GM19438 (cell line): ENCODE measurements at regions not wholly inside any gene's neighbourhood (a gene's known extent, or its start where the extent isn't known, plus 50 kb on each side); places are given as distances from the start of the nearest gene placed in this dataset.
"Not testable (repeated sequence)": the region's sequence is repeated elsewhere in the genome, so short reads cannot be mapped to it uniquely, and the experiment has no call there.

Experiments used
- ATAC-seq: cut with Tn5 transposase; IDR thresholded peaks from one replicate; pipeline ENCODE4 v1.9.1; 2021; ENCODE audit warnings: low read depth; ENCODE audit not compliant: unreplicated experiment

DNA sequence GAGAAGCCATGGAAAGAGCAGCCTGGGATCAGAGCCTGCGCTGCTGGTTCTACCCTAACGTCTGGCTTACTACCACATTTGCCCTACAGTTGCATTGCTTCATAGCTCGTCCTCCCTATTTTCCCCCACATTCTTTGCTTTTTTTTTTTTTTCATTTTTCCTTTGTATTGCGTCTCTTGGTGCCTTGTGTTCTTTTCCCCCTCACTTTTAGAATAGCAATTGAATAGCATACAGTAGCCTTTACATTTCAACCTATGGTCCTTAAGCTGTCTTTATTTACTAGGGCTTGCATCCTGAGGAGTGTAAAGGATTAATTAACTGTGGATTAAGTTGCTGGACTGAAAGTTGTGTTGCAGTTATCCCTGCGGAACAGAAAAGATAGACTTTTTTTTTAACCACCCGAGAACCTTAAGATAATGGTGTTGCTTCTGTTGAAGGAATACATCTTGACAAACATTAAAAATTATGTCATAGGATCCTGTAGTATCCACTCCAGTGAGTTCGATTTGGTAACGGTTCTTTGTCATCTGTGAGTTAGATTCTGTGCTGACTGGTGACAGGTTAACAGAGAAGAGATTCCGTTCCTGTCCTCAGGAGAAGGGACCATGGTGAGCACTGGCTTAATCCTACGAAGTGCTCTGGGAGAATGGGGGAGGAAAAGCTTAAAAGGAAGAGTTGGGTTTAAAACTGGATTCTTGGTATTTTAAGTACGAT lies 417.4 kb upstream of the NAALADL2 start:
- ATAC-seq: no peak

- ATAC-seq: no peak
Observed at GRCh38 chr3:174442302-174442682, 416.8 kb upstream of the NAALADL2 start.

GRCh38 chr3:174444391-174444790 lies 414.7 kb upstream of the NAALADL2 start:
- ATAC-seq: no peak

DNA sequence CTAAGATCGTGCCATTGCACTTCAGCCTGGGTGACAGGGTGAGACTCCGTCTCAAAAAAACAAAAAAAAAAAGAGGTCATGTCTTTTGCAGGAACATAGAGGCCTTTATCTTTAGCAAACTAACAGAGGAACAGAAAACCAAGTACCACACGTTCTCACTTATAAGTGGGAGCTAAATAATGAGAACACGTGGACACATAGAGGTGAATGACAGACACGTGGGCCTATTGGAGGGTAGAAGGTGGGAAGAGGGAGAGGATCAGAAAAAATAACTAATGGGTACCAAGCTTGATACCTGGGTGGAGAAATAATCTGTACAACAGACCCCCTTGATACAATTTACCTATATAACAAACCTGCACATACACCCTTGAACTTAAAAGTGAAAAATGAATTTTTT lies 401.4 kb upstream of the NAALADL2 start:
- ATAC-seq: no peak

DNA sequence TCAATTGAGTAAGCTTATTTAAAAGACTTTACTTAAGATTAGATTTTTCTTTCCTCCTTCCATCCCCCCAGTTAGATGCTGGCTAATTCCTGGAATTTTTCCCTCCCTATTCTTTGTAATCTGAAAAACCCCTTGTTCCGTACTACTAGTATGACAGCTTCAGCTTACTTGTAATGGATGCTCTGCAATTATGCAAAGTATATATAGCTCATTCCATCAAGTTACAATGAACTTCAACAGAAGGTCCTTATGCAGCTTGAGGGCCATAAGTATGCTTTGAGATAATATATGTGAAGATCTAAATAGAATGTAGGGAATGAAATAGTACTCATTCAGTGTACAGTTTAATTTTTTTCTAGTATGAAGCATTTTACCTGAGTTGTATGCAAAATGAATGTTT lies 398.3 kb upstream of the NAALADL2 start:
- ATAC-seq: no peak

GRCh38 chr3:174462916-174463315 lies 396.2 kb upstream of the NAALADL2 start:
- ATAC-seq: no peak

- ATAC-seq: no peak
Observed at GRCh38 chr3:174465177-174465576, 394.0 kb upstream of the NAALADL2 start.

- no peak for ATAC-seq
Observed at GRCh38 chr3:174466471-174467054, 392.6 kb upstream of the NAALADL2 start.

GRCh38 chr3:174477491-174477890 lies 381.6 kb upstream of the NAALADL2 start:
- ATAC-seq: no peak

- ATAC-seq: no peak
Observed at GRCh38 chr3:174480767-174481166, 378.4 kb upstream of the NAALADL2 start.

DNA sequence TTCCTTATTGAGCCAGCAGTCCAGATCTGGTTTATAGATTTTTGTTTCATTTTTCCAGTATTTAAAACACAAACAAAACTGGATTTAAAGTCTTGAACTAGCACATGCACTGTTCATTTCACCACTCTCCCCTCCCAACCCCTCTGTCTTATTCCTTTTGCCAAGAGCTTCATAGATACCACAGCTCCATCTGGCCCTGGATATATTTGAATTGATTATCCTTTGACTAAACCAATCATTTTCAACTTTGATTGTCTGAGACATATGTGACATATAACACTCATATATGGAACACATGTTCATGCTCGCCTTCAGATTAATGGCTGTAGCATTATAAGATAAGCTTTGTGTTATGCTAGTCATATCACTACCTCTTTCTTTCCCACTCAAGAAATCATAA lies 376.6 kb upstream of the NAALADL2 start:
- no peak for ATAC-seq

DNA sequence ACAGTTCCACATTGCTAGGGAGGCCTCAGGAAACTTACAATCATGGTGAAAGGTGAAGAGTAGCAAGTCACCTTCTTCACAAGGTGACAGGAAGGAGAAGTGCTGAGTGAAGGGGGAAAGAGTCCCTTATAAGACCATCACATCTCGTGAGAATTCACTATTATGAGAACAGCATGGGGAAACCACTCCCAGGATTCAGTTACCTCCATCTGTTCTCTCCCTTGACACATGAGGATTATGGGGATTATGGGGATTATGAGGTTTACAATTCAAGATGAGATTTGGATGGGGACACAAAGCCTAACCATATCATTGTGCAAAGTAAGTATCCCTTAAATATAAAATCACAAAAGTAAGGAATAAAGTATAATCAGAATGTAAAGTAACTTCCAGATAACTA lies 375.9 kb upstream of the NAALADL2 start:
- no peak for ATAC-seq

DNA sequence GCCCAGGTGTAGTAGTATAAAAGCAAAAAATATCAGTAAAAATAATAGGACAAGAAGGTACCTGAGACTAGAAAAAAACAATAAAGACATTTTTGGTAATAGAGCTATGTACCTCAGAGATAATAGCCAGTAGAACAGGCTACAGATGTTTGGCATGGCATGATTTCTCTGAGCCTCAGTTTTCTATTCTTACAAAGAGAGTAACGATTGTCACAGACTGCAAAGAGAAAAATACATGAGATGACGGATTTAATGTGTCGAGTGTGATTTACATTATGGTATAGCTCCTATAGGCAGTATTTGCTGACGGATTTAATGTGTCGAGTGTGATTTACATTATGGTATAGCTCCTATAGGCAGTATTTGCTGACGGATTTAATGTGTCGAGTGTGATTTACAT lies 375.3 kb upstream of the NAALADL2 start:
- ATAC-seq: not testable (repeated sequence)

GRCh38 chr3:174488527-174488926 lies 370.6 kb upstream of the NAALADL2 start:
- no peak for ATAC-seq

DNA sequence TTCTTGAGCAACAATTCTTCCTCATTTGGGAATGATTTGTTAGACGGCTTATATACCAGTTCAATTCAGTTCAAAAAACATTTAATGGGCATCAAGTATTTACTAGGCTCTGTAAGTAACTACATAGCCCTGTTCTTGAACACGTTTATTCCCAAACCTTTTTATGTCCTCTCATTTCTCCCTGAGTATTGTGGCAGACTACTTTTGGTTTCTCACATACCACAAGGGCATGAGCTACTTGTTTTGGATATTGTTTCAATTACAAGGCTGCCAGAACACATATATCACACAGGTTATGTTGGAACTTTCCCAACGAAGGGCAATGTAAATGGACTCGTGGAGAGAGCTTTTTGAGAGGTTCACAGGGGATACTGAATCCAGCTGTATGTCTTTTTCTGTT lies 363.8 kb upstream of the NAALADL2 start:
- ATAC-seq: no peak

DNA sequence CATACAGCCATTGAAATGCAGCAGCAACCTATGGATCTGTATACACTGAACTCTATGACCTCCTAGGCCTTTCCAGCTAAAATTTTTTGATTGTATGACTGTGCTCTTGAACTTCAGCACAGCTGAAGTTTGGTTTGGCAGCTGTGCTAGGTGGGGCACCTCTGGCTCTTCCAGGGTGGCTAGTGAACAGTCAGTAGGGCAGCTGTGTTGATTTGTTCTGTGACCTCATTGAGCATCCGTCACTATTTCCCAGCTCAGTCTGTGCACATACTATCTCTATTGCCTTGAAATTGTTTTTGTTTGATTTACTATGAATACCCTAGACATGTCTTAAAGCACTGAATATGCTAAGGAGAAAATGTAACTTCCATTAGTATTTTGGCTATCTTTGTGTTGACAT lies 363.2 kb upstream of the NAALADL2 start:
- no peak for ATAC-seq

- ATAC-seq: no peak
Observed at GRCh38 chr3:174498638-174499037, 360.5 kb upstream of the NAALADL2 start.

- no peak for ATAC-seq
Observed at GRCh38 chr3:174505266-174505665, 353.9 kb upstream of the NAALADL2 start.

DNA sequence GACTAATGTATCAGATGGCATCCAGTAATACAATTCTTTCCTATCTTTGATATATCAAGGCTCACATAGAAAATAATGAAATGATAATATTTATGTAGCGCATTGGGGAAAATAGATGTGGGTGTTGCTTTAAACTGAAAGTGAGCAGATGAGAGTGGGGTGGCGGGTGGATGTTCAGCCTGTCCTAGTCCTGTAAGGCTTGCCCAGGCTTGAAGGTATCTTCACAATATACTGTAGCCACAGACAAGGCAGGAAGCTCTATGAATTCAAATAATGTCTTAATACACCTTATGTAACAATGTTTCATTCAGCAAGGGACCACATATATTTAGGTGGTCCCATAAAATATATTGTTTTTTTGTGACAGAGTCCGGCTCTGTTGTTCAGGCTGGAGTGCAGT lies 334.9 kb upstream of the NAALADL2 start:
- no peak for ATAC-seq

DNA sequence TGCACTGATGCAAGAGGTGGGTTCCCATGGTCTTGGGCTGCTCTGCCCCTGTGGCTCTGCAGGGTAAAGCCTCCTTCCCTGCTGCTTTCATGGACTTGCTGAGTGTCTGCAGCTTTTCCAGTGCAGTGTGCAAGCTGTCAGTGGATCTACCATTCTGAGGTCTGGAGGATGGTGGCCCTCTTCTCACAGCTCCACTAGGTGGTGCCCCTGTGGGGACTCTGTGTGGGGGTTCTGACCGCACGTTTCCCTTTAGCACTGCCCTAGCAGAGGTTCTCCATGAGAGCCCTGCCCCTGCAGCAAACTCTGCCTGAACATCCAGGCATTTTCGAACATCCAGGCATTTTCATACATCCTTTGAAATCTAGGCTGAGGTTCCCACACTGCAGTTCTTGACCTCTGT lies 329.8 kb upstream of the NAALADL2 start:
- no peak for ATAC-seq

DNA sequence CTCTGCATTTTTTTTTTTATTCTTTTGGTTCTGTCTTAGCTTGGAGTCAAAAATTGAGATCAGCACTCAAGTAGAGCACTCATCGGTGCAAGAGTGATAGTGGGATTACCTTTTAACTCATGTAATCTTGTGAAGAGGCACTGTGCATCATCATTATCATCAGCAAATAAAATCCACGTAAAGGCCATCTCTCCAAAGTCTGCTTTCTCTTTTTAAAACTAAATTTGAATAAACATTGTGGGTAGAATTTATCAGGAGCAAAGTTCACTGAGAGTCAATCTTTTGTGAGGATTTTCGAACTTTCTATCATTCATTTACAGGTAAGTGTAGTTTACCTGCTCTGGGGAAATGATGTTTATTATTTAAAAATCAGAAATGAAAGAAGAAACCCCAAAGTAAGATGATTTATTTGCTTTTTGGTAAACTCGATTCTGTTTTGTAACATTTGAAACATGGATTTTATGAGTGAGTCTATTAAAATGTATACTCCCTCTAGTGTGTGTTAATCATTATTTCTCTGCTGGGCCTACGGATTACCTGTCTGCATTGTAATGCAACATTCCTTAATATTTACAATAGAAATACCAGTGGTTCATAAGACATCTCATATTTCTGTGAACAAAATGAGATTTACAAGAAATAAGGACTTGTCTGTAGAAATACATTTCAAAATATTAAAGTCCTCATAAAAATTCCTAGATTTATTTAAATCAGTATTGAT lies 327.7 kb upstream of the NAALADL2 start:
- no peak for ATAC-seq

DNA sequence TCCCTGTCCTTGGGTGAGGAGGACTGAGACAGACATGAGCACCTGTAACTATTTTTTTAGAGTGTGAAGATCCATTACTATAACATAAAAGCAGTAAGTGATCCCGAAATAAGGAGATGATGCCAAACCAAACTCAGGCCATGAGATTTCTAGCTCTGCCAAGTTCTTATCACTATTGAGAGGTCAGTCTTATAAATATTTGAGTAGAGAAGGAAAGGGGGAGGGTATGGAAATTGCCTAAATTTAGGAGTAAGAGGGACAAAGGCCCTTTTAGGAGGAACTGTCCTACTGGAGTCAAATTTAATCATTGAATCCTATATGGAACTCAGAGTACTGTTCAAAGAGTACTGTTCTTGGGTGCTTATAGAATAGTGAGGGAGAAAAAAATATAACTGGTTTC lies 326.9 kb upstream of the NAALADL2 start:
- no peak for ATAC-seq
